Cardiac muscle cell (in vitro differentiated cells and primary cell): ENCODE measurements at regions not wholly inside any gene's neighbourhood (a gene's known extent, or its start where the extent isn't known, plus 50 kb on each side); places are given as distances from the start of the nearest gene placed in this dataset.

Experiments
- DNase-seq, 2 donors: peaks; one replicate each; pipeline versions ENCODE4 v3.0.0 to v3.0.0-alpha.2; 2010 to 2017; ENCODE audit warnings: low read depth in 1 of 2, low spot score in 1 of 2
- H3K27ac ChIP-seq: fragments of 200-600 bp; sonication (generic); 2 replicates; pipeline ENCODE4 v1.5.1; 2016
- H3K27me3 ChIP-seq: fragments of 200-600 bp; sonication (generic); 2 replicates; pipeline ENCODE4 v1.6.0; 2016; ENCODE audit warnings: control low read depth
- H3K36me3 ChIP-seq: fragments of 200-600 bp; sonication (generic); 2 replicates; pipeline ENCODE4 v1.5.1; 2016; ENCODE audit warnings: control low read depth
- H3K4me1 ChIP-seq: fragments of 200-600 bp; sonication (generic); 2 replicates; pipeline ENCODE4 v1.8.1; 2017; ENCODE audit warnings: low read depth, mild to moderate bottlenecking, mixed run types
- H3K4me3 ChIP-seq: fragments of 200-600 bp; sonication (generic); 2 replicates; pipeline ENCODE4 v1.5.1; 2016; ENCODE audit warnings: mild to moderate bottlenecking
- H3K9me3 ChIP-seq: fragments of 200-600 bp; sonication (generic); 2 replicates; pipeline ENCODE4 v1.5.1; 2017; ENCODE audit warnings: low read depth, mild to moderate bottlenecking, control low read depth
- TF ChIP-seq, protein P1 (sequence below): IDR thresholded peaks from 2 replicates; pipeline ENCODE4 v1.5.1; 2012; ENCODE audit warnings: low read depth, mild to moderate bottlenecking, low read length

DNA sequence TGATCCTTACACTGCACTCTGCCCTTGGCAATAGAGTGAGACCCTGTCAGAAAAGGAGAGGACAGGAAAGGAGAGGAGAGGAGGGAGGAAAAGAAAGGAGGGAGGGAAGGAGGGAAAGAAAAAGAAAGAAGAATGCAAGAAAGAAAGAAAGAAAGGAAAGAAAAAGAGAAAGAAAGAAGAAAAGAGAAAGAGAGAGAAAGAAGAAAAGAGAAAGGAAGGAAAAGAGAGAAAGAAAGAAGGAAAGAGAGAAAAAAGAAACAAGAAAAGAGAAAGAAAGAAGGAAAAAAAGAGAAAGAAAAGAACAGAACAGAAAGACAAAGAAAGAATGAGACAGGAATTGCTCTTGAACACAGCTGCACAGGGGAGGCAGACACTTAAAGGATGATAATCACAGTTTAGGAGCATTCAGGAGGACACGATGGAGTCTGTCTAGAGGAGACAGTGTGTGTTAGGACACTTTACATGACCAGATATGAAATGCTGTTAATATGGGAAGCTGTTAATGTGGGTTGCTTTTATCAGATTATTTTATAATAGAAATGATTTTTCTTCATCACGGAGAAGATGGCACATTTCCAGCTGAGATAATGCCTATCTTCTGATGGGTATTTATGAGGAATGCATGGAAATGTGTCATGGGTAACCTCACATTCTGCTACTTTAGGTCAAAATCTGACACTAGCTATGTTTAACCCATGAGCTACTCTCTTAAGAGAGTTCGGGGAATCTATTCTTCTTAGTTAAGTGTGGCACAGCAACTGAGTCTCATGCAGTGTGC is 160.5 kb downstream of the BAMBI start:
- Histone ChIP-seq H3K27me3 (no peaks in the 10 kb centered on the region), H3K36me3 (no peaks in the 10 kb centered on the region), H3K4me1 (peaks cover 40% of the 10 kb centered on the region), H3K4me3 (no peak overlapping the region), H3K9me3 (no peaks in the 10 kb centered on the region), H3K27ac (peak overlapping the region; percentile 94)
- TF ChIP-seq, protein P1, sequence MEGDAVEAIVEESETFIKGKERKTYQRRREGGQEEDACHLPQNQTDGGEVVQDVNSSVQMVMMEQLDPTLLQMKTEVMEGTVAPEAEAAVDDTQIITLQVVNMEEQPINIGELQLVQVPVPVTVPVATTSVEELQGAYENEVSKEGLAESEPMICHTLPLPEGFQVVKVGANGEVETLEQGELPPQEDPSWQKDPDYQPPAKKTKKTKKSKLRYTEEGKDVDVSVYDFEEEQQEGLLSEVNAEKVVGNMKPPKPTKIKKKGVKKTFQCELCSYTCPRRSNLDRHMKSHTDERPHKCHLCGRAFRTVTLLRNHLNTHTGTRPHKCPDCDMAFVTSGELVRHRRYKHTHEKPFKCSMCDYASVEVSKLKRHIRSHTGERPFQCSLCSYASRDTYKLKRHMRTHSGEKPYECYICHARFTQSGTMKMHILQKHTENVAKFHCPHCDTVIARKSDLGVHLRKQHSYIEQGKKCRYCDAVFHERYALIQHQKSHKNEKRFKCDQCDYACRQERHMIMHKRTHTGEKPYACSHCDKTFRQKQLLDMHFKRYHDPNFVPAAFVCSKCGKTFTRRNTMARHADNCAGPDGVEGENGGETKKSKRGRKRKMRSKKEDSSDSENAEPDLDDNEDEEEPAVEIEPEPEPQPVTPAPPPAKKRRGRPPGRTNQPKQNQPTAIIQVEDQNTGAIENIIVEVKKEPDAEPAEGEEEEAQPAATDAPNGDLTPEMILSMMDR: no peak
- DNase-seq: peak in 1 of 2 donors; percentile 32

- Histone ChIP-seq H3K36me3 (no peaks in the 10 kb centered on the region), H3K4me1 (peaks cover 40% of the 10 kb centered on the region), H3K9me3 (no peaks in the 10 kb centered on the region), H3K27me3 (no peaks in the 10 kb centered on the region), H3K4me3 (no peak overlapping the region), H3K27ac (peak overlapping the region; percentile 94)
- peak in 1 of 2 donors; percentile 67 for DNase-seq
- TF ChIP-seq, protein P1: no peak
Observed at GRCh38 chr10:28838908-28839307, 161.6 kb downstream of the BAMBI start.

- Histone ChIP-seq H3K4me1 (peaks cover 40% of the 10 kb centered on the region), H3K36me3 (no peaks in the 10 kb centered on the region), H3K27me3 (no peaks in the 10 kb centered on the region), H3K27ac (peak overlapping the region; percentile 94), H3K4me3 (no peak overlapping the region), H3K9me3 (no peaks in the 10 kb centered on the region)
- peak; percentile 72 to 88 for DNase-seq
- TF ChIP-seq, protein P1: no peak
Observed at GRCh38 chr10:28839600-28840007, 162.3 kb downstream of the BAMBI start.

GRCh38 chr10:28840202-28840601 is 162.9 kb downstream of the BAMBI start:
- DNase-seq: no peak
- no peaks in the 10 kb centered on the region for H3K27me3 ChIP-seq
- H3K36me3 ChIP-seq: no peaks in the 10 kb centered on the region
- H3K9me3 ChIP-seq: no peaks in the 10 kb centered on the region
- no peak overlapping the region for H3K4me3 ChIP-seq
- H3K27ac ChIP-seq: peak overlapping the region; percentile 94
- peaks cover 40% of the 10 kb centered on the region for H3K4me1 ChIP-seq
- TF ChIP-seq, protein P1: no peak

GRCh38 chr10:28840971-28841370 is 163.7 kb downstream of the BAMBI start:
- no peak overlapping the region for H3K4me3 ChIP-seq
- no peaks in the 10 kb centered on the region for H3K9me3 ChIP-seq
- no peaks in the 10 kb centered on the region for H3K27me3 ChIP-seq
- H3K36me3 ChIP-seq: no peaks in the 10 kb centered on the region
- H3K27ac ChIP-seq: peak overlapping the region; percentile 94
- peaks cover 40% of the 10 kb centered on the region for H3K4me1 ChIP-seq
- DNase-seq: no peak
- TF ChIP-seq, protein P1: no peak
